BJ (cell line): ENCODE measurements at regions not wholly inside any gene's neighbourhood (a gene's known extent, or its start where the extent isn't known, plus 50 kb on each side); places are given as distances from the start of the nearest gene placed in this dataset.

Experiments used
- CTCF ChIA-PET: fragments of 350-600 bp; formaldehyde crosslinking; extraction: SDS; loops from one replicate; lab custom pipeline; 2021; ENCODE audit warnings: antibody characterized with exemption, inconsistent platforms; lab: Yijun Ruan, JAX
- POLR2A ChIA-PET: fragments of 300-600 bp; sonication (Branson Sonifier 250); formaldehyde crosslinking; extraction: SDS; loops from one replicate; lab custom pipeline; 2021; ENCODE audit warnings: antibody characterized with exemption; lab: Charles Lee
- DNase-seq: peaks from one replicate; pipeline ENCODE4 v3.0.0-alpha.2; 2011; ENCODE audit warnings: low read depth
- H3K27me3 ChIP-seq: 2 replicates; pipeline ENCODE4 v1.6.0; 2011; ENCODE audit warnings: low read length; ENCODE audit not compliant: control insufficient read depth, insufficient read depth
- H3K36me3 ChIP-seq: 2 replicates; pipeline ENCODE4 v1.5.1; 2011; ENCODE audit warnings: low read length; ENCODE audit not compliant: control insufficient read depth, insufficient read depth
- H3K4me3 ChIP-seq: 2 replicates; pipeline ENCODE4 v1.5.1; 2011; ENCODE audit warnings: low read depth, mild to moderate bottlenecking, control low read depth, low read length
- TF ChIP-seq, protein P1 (sequence below): IDR thresholded peaks from 2 replicates; pipeline ENCODE4 v1.5.1; 2011; ENCODE audit warnings: low read depth, mild to moderate bottlenecking, control low read depth, inconsistent platforms, low read length, moderate library complexity; ENCODE audit not compliant: insufficient read depth

DNA sequence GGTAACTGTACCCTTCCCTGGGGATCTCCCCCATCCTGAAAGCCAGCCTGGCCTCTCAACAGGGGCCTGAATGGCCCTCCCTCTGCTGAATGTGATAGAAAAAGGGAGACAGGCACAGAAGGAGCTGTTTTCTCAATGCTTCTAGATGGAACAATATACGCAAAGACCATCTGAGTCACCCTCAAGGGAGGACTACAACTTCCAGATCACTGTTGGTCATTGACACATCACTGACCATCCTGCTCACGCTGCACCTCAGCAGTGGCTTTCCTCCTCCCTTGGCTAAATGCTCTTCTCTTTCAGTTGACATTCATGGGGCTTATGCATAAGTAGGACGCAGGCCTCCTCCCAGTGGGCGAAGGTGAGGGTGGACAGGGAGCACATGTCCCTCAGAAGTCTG lies 112.2 kb upstream of the SHB start:
- CTCF ChIA-PET: interaction anchor here (0.6 kb wide), 1 partner anchor 211 kb away, joined by 3 read pairs; the partner anchor contains the start of gene ALDH1B1
- no peak for DNase-seq
- Histone ChIP-seq H3K4me3 (no peak overlapping the region), H3K36me3 (no peaks in the 10 kb centered on the region), H3K27me3 (peaks cover 4% of the 10 kb centered on the region)
- POLR2A ChIA-PET: no interaction called here
- TF ChIP-seq, protein P1, sequence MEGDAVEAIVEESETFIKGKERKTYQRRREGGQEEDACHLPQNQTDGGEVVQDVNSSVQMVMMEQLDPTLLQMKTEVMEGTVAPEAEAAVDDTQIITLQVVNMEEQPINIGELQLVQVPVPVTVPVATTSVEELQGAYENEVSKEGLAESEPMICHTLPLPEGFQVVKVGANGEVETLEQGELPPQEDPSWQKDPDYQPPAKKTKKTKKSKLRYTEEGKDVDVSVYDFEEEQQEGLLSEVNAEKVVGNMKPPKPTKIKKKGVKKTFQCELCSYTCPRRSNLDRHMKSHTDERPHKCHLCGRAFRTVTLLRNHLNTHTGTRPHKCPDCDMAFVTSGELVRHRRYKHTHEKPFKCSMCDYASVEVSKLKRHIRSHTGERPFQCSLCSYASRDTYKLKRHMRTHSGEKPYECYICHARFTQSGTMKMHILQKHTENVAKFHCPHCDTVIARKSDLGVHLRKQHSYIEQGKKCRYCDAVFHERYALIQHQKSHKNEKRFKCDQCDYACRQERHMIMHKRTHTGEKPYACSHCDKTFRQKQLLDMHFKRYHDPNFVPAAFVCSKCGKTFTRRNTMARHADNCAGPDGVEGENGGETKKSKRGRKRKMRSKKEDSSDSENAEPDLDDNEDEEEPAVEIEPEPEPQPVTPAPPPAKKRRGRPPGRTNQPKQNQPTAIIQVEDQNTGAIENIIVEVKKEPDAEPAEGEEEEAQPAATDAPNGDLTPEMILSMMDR: no peak

DNA sequence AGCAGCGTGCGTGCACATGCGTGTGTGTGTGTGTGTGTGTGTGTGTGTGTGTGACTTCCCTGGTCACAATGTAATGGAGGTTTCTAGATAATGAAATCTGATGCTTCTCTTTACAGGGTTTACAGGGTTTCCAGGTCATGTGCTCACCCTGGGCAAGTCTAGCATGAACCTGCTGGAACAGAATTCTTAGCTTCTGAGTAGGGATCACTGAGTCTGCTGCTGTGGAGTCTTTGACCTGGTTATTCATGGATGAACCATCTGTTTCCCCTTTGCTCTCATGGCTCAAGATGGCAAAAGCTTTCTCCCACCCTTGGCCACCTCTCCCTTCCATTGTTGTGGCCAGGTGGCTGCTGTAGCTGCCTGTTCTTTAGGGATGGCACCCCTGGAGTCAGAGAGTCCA lies 111.6 kb upstream of the SHB start:
- DNase-seq: no peak
- CTCF ChIA-PET: interaction anchor here (0.6 to 1.0 kb wide), 2 partner anchors 92 to 212 kb away, joined by 3 read pairs; partner anchors contain the start of gene ALDH1B1
- no peaks in the 10 kb centered on the region for H3K36me3 ChIP-seq
- POLR2A ChIA-PET: no interaction called here
- peaks cover 4% of the 10 kb centered on the region for H3K27me3 ChIP-seq
- TF ChIP-seq, protein P1: no peak
- no peak overlapping the region for H3K4me3 ChIP-seq

DNA sequence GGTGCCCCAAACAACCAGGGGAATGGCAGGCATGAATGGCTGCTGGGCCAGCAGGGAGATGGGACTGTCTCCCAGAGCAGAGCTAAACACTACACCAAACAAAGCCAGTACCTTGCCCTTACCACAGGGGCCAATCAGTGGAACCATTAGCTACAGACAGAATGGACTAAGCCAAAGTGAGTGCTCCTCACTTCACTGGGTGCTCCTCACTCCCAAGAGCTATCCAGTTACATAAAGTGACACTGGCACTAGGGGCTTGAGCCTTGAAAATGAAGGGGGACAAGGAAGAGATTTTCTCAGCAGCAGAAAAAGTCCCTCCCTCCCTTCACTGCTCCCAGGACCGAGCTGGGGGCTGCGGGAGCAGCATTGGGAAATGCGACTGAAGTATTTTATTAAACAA lies 110.9 kb upstream of the SHB start:
- ChIA-PET POLR2A (no interaction called here), CTCF (interaction anchor here (1.0 kb wide), 1 partner anchor 92 kb away, joined by 3 read pairs; no protein-coding TSS in a partner anchor)
- no peaks in the 10 kb centered on the region for H3K36me3 ChIP-seq
- TF ChIP-seq, protein P1: no peak
- H3K4me3 ChIP-seq: no peak overlapping the region
- H3K27me3 ChIP-seq: peaks cover 4% of the 10 kb centered on the region
- DNase-seq: no peak

DNA sequence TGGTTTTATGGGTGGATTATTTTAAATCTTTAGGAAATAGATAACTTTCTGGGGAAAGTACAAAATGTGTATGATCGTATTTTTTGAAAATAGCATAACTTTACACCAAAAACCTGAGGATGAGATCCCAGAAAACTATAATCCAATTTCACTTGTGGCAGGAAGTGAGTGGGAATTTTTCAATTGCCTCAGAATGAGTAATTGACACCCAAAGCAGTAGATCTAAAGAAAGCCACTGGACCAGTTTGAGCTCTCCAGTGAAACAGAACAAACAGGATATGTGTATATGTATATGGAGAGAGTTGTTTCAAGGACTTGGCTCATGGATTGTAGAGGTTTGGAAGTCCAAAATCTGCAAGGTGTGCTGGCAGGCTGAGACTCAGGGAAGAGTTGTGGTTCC lies 109.2 kb upstream of the SHB start:
- CTCF ChIA-PET: interaction anchor here (1.0 kb wide), 1 partner anchor 17 kb away, joined by 3 read pairs; no protein-coding TSS in a partner anchor
- DNase-seq: no peak
- Histone ChIP-seq H3K36me3 (no peaks in the 10 kb centered on the region), H3K27me3 (peaks cover 4% of the 10 kb centered on the region), H3K4me3 (no peak overlapping the region)
- TF ChIP-seq, protein P1: no peak
- POLR2A ChIA-PET: no interaction called here

GRCh38 chr9:38177680-38178079 lies 108.7 kb upstream of the SHB start:
- POLR2A ChIA-PET: no interaction called here

More at GRCh38 chr9:38177680-38178079, 108.7 kb upstream of the SHB start:
- Histone ChIP-seq H3K36me3 (no peaks in the 10 kb centered on the region), H3K27me3 (peaks cover 4% of the 10 kb centered on the region), H3K4me3 (no peak overlapping the region)
- DNase-seq: no peak
- CTCF ChIA-PET: interaction anchor here (1.0 kb wide), 1 partner anchor 17 kb away, joined by 3 read pairs; no protein-coding TSS in a partner anchor
- TF ChIP-seq, protein P1: no peak
